HT1080 (cell line): ENCODE measurements at regions not wholly inside any gene's neighbourhood (a gene's known extent, or its start where the extent isn't known, plus 50 kb on each side); places are given as distances from the start of the nearest gene placed in this dataset.
"Not testable (repeated sequence)": the region's sequence is repeated elsewhere in the genome, so short reads cannot be mapped to it uniquely, and the experiment has no call there.

Experiments
- DNase-seq: peaks from one replicate; pipeline ENCODE4 v3.0.0-alpha.2; 2015; ENCODE audit warnings: low read depth

DNA sequence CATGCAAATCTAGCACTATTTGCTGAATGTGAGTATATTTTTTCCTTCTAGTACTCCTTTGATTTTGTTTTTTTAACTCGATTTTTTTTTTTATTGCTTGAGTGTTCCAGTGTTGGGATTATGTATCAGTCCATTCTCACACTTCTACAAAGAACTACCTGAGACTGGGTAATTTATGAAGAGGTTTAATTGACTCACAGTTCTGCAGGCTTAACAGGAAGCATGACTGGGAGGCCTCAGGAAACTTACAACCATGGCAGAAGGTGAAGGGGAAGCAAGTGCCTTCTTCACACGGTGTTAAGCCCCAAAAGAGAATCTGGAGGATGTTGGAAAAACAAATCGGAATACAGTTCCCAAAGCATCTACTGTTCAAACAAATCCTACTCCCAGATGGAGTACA, 69.1 kb downstream of the ZNF518B start:
- not testable (repeated sequence) for DNase-seq

DNA sequence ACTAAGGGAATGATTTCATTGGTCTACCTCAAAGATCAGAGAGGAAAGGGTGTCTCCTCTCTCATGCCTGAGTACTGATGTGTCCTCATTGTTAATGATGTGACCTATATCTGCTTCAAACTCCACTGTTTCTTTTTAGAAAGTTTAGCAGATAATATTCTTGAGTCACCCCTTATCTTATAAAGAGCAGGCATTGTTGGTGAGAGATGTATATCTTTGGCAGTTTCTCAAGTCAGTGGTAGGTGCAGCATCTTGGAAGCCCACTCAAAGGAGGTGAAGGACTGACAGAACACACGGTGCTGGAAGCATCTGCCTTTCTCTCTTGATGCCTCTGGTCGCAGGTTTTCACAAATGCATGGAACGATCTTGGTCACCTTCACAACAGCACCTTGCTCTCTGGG, 71.2 kb downstream of the ZNF518B start:
- DNase-seq, result no peak

DNA sequence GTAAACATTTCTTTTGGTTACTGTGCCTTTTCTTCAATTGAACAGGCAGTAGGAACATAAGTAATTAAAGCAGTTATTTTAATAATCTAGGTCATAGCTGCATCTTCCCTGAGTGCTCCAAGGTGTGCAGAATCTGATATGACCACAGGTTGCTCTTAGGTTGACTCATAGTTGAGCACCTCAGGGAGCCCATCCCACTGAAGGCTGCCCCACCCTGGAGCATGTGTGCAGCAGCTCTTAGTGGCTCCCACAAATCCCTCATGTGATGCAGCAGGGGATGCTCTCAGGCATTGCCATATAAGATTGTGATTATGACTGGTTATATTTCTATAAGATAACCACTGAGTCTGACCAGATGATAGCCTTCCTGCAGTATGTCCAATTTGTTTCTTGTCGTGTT, 72.3 kb downstream of the ZNF518B start:
- no peak for DNase-seq

DNA sequence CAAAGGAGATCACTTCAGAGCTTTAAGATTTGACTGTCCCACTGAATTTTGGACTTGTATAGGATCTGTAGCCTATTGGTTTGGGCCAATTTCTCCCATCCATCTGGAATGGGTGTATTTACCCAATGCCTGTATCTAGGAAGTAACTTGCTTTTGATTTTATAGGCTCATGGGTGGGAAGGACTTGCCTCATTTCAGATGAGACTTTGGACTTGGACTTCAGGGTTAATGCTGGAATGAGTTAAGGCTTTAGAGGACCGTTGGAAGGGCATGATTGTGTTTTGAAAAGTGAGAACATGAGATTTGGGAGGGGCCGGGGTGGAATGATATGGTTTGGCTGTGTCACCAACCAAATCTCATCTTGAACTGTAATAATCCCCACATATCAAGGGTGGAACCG, 73.8 kb downstream of the ZNF518B start:
- no peak for DNase-seq

DNA sequence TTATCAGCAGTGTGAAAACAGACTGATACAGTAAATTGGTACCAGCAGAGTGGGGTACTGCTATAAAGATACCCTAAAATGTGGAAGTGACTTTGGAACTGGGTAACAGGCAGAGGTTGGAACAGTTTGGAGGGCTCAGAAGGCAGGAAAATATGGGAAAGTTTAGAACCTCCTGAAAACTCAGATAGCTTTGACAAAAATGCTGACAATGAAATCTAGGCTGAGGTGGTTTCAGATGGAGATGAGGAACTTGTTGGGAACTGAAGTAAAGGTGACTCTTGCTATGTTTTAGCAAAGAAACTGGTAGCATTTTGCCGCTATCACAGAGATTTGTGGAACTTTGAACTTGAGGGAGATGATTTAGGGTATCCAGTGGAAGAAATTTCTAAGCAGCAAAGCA, 75.1 kb downstream of the ZNF518B start:
- not testable (repeated sequence) for DNase-seq

DNA sequence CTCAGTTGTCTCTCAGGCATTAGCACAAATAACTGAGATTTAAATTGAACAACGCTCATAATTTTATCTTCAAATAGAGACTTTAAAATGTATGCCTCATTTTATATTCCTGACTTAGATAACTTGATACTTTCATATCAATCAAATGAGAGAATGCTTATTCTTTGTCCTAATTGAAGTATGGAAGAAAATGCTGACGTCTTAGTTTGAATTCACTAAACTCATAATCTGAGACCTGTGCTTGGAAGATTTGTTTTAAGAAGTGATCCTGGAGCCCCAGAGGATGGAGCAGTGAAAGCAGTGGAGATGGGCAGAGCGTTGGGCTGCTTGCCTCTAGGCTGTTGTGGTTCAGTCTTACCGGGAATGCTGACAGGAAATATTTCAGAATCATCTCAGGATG, 76.1 kb downstream of the ZNF518B start:
- DNase-seq, result no peak

DNA sequence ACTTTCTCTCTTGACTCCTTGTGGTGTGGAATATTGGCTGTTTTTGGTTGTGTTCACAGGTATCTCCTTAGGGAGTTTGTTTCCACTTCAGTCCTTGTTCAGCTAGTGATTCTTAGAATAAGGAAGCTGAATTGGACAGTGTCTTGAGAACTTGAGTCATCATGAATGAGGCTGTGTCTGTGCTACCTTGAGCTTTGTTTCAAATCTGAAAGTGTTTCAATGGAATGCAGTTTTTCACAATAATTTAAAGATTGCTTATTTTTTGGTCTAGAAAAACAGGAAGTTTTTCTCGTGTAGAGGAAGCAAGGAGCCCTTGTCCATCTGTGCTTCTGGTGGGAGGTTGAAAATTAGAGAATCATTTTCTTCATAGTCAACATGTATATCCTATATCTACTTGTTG, 76.5 kb downstream of the ZNF518B start:
- DNase-seq, result no peak

DNA sequence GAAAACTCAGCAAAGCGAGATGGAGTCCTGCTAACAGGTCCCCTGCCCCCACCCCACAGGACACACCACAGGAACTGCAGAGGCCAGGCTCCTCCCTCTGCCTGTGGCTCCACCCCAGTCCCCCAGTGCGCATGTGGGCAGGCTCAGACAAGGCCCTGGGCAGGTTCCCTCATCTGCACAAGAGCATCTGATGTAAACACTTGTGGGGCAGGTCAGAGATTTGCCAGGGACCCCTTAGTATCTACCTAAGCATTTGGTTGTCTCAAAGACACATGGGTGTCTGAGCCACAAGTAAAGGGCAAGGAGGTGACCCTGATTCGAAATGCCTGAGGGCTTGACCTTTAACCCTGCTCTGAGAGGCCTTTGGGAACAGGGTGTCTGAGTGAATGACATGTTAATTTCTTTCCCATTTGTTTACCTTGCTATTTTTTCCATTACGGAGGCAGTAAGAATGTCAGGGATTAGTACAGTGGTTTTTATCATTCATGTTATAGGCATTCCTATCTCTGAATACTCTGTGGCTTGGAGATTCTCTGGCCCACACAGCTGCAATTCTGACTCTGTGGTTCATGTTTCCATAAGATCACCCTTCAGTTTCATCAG, 85.3 kb downstream of the ZNF518B start:
- peak; percentile 17 for DNase-seq

DNA sequence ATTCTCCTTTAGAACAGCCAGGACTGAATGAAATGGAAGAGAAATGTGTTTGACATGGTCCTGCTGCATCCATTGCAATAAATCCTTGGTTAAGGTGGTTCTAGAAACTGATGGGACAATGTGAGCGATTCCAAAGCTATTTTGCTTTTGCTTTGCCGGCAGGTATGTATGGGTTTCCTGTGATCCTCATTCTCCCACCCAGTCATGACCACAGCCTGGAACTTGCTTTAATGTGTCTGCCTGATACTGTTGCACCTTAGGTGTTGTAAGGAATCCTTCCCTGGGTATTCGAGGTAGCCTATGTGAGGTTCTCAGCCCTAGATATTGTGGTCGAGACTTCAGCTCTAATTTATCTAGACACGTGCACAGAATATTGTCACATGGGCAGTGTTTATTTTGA, 86.1 kb downstream of the ZNF518B start:
- DNase-seq, result no peak

DNA sequence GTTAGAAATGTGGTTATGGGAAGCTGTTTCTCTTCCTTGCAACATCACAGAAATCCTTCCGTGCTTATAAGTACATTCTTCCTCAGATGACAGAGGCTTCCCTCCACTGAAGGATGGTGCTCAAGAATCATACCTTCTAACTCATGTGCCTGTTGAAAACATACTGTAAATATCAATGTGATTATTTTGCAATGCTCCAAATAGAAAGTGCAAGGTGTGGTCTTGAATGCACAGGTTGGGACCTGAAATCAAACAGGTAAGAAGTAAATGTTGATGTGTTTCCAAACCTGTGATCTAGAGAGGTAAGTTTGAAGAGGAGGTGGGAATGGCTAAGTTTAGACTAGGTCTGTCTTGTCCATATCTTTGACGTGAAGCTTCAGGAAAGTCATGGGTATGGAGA, 87.7 kb downstream of the ZNF518B start:
- no peak for DNase-seq

DNA sequence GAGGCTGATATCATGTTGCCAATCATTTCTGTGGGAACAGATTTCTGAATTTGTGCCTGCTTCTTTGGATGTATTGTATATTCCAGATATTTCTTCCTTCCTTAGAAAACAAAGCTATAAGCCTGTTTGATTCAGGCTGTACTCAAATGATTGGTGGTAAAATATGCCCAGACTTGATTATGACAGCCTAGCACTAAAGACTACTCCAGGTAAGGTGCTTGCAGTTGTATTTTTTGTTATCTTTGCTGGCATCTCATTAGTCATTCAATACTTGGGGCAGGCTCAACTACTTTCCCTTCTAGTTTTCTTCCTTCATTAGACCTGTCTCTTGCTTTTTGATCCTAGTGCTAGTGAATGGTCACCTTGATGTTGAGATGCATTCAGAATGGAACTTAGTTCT, 90.6 kb downstream of the ZNF518B start:
- DNase-seq, result no peak

DNA sequence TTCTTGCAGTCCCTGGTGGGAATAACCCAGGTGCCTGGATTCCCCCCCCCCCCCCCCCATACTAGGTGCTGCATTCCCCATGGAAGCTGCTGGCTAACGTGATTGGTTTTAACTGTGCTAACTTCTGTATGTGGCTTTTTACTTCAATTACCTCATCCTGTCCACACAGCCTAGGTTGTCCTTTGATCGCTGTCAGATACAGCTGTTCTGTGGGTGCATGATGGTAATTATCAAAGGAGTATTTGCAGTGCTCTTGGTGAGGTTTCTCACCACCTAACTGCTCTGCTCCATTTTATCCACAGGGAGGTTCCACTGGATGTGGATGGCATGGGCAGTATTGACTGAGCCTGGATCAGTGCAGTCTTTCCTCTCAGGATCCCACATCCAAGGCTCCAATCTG, 93.0 kb downstream of the ZNF518B start:
- DNase-seq, result no peak

DNA sequence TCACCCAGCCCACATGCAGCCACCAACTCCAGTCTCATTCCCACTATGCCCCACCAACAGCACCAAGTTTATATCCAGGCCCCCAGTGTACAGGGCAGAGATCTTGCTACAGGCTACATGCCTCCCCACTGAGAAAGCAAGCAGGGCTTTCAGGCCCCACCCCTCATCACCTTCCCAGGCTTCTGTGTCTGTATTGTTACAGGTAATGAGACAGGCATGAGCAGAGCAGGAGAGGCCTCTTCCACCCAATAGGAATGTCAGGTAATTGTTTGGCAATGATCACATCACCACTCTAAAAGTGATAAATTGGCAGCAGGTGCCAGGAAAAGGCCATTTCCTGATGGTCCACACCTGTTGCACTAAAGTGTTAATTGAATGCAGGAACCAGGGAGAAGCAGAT, 102.5 kb downstream of the ZNF518B start:
- DNase-seq, result no peak

DNA sequence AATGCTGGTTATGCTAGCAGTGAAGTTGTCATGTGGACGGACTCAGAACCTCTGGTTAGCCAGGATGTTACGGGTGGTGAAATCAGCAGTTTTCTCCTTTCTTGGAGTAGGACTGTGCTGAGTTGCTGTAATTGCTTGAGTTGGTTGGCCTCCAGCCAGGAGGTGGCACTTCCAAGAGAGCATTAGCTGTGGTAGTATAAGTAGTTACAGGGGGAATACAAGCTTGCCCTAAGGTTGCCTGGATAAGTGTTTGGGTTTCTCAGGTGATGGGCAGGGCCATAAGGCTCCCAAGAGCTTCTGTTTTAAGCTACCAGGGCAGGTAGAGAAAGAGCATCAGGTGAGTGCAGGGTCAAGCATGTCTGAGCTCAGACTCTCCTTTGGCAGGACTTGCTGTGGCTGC, 103.0 kb downstream of the ZNF518B start:
- no peak for DNase-seq

DNA sequence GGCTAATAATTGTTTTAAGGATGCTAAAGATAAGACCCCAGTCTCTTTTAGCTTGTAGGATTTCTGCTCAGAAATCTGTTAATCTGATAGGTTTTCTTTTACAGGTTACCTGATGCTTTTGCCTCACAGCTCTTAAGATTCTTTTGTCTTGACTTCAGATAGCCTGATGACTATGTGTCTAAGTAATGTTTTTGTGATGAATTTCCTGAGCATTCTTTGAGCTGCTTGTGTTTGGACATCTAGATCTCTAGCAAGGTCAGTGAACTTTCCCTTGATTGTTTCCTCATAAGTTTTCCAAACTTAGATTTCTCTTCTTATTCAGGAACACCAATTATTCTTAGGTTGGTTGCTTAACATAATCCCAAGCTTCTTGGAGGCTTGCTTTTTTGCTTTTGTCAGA, 104.1 kb downstream of the ZNF518B start:
- DNase-seq, result no peak

DNA sequence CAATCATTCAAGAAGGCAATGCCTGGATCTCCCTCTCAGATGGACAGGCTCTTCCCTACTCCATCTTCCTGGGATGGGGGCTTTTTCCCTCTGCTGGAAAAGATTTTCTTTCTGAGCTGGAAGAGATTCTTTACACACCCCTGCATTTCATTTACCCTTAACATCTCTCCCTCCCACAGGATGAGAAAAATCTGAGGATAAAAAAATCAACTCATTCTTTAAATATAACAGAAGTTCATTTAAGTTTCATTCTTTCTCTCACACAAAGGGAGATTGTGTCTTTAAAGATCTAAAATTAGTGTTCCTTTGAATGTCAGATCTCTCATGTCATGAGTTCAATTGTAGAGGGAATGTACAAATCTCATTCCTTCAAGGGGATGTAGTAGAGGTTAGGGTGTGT, 109.0 kb downstream of the ZNF518B start:
- no peak for DNase-seq

DNA sequence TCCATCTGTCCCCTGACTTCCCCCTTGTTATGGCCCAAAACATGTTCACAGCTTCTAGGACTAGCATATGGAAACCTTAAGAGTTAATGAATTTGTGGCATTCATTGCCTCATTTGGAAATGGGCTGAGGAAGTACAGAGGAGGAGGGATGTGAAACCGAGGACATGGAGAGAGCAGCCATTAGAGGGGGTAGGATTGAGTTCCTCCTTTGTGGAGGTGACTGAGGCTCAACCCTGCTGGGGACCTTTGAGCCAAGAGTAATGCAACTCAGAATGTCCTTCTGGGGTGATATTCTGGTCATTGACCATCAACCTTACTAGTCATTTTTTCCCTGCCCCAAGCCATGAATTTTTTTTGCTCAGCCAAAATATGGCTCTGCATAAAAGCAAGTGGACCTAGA, 109.4 kb downstream of the ZNF518B start:
- no peak for DNase-seq

DNA sequence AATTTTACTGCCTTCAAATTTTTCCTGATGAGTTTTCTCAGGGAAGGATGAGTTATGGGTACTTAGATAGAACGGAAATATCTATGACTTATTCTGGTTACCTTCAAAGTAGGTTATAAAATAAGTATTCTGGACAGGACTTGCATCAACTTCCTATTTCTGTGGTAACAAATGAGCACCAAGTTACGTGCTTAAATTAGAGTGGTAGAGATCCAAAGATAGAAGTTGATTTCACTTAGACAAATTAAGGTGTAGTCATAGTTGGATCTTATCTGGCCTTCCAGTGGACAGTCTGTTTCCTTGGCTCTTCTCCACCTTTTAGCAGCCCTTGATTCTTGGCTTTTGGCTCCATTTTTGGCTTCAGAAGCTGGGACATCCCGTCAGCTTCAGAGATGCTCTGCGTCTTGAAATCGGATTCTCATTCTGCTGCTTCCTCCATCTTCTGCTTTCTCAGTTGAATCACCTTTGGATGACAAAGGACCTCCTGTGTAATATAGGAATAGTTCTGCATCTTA, 109.9 kb downstream of the ZNF518B start:
- peak; percentile 8 for DNase-seq

DNA sequence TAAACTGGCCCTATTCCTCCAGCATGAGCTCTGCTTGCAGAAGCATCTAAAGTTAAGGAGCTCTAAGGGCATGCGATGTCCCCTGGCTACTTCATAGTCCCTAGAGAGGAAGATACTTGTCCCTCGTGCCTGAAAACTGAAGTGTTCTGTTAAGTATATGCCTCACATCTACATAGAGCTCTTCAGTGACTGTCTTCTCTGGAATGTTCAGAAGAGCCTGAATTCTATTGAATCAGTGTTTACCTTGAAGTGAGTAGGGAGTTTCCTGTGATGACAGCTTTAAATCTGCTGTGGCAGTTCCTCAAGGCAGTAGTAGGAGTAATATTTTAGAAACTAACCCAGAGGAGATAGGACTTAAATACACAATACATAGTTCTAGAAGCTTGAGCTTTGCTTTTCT, 111.2 kb downstream of the ZNF518B start:
- peak; percentile 84 for DNase-seq

DNA sequence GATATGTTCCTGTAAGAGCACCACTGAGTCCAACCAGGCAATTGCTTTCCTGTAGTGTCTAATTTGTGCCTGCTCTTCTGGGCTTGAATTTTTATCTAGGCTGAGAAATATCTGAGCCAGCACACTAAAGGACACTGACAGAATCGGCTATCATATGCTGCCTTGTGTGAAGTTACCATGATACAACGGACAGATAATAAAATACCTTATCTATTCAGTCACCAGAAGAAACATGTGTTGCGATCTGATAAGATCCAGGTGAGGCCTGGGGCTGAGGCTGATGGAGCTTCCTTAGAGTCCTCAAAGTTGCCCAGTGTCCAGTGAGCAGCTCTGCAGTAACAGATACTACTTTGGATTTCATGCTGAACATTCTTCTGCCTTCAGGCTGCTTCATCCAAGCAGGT, 111.8 kb downstream of the ZNF518B start:
- DNase-seq, result no peak

DNA sequence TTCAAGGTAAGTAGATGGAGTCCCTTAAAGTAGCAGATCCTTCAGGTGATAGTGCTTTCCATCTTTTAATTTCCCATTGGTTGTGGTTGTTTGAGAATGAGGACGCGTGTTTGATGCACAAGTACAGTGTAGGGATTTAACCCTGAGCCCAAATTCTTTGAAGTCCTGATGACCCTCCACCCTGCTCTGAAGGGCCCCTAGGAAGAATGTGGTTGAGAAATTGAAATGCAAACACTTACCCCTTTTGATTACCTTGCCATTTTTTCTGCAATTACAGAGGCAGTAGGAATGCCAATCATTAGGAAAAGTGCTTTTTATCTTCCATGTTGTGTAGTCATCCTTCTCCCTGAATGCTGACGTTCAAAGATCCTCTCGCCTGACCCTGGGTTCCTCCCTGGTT, 112.4 kb downstream of the ZNF518B start:
- no peak for DNase-seq

DNA sequence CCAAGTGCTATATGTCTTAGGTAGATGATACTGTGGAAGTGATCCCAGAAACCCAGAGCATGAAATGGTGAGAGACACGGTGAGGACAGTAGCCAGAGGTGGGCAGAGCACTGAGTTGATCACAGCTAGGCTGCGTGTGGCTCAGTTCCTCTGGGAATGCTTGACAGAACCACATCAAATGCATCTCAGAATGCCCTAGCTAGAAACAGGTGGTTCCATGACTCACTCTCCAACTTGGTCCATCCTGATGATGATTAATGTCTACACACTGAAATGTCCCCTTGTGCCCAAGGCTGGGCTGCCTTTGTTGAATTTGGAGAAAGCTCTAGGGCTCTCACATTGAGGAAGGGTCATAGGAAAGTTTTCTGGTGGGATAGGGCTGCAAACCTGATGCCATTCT, 113.6 kb downstream of the ZNF518B start:
- peak; percentile 64 for DNase-seq

DNA sequence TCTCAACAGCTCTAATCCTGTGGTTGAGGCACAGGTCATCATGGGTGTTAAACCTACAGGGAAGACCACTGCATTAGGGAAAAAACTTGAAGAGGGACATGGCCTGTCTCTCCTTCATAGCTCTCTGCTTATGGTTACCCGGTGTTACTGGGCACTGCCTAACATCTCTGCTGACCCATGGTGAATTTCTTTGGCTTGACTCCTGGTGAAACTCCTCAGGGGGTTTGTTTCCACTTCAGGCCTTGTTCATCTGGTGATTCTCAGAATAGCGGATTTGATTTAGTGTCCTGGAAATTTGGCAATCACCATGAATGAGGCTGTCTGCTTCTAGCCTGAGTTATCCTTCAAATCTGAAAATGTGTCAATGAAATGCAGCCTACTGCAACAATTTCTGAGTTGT, 114.4 kb downstream of the ZNF518B start:
- DNase-seq, result no peak

DNA sequence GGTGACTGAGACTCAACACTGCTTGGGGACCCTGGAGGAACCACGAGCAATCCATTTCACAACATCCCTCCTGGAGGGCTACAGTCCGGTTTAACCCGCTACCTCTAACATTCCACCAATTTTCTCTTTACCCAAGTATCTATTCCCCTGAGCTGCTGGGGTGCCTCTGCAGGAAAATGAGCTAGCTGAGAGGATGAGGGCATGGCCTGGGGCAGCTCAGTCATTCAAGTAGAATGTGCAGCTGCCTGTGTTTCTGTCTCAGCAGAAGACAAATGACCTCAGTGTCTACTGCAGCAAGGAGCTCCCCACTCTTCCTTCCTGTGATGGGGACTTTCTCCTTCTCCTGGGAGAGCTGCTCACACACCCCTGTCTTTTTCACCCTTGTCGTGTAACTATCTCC, 120.8 kb downstream of the ZNF518B start:
- peak; percentile 75 for DNase-seq
